ENCODE measurements at regions not wholly inside any gene's neighbourhood (a gene's known extent, or its start where the extent isn't known, plus 50 kb on each side); places are given as distances from the start of the nearest gene placed in this dataset.

DNA sequence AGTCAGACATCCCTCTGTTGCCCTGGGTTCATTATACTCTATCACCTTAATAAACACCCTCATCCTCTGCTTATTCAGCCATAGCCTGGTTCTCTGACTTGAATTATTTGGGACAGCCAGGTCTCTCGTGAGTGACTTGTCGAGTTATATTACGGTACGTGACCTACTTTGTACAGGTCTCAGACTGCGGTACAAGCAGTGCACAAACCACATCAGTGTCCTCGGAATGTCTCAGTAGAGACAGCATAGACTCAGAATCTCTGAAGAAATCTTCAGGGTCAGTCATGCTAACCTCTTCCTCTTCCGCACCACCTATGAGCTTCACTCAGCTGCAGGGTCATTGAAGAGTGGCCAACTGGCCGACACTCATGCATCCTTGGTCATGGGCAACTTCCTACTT, 860.8 kb downstream of the BCL11B start:
- no peak for TF ChIP-seq CTCF (IDR thresholded peaks at IDR 0.05)
- no peak for TF ChIP-seq POLR2A (IDR thresholded peaks at IDR 0.05)
- H3K27me3 ChIP-seq: no peaks in the 10 kb centered on the region
- no peaks in the 10 kb centered on the region for H3K9me3 ChIP-seq
- DNase-seq: no peak
- H3K4me1 ChIP-seq: no peaks in the 10 kb centered on the region
- H3K36me3 ChIP-seq: no peaks in the 10 kb centered on the region
- no peak overlapping the region for H3K4me3 ChIP-seq (replicated peaks in 1 of 3)
- intact Hi-C loops (cut with DNase I): no loop called here
- no peak overlapping the region for H3K27ac ChIP-seq
- WGBS, 2 donors: 93 to 94% methylated on average over 8 of the region's 8 CpGs

GRCh38 chr14:98412431-98412830, 859.6 kb downstream of the BCL11B start:
- Histone ChIP-seq H3K36me3 (no peaks in the 10 kb centered on the region), H3K27me3 (no peaks in the 10 kb centered on the region), H3K4me3 (replicated peaks in 1 of 3) (no peak overlapping the region), H3K9me3 (no peaks in the 10 kb centered on the region), H3K27ac (no peak overlapping the region), H3K4me1 (no peaks in the 10 kb centered on the region)
- intact Hi-C loops (cut with DNase I): no loop called here
- WGBS, 2 donors: 90 to 93% methylated on average over 2 of the region's 2 CpGs
- no peak for TF ChIP-seq CTCF (IDR thresholded peaks at IDR 0.05)
- TF ChIP-seq POLR2A (IDR thresholded peaks at IDR 0.05): no peak
- DNase-seq: no peak

DNA sequence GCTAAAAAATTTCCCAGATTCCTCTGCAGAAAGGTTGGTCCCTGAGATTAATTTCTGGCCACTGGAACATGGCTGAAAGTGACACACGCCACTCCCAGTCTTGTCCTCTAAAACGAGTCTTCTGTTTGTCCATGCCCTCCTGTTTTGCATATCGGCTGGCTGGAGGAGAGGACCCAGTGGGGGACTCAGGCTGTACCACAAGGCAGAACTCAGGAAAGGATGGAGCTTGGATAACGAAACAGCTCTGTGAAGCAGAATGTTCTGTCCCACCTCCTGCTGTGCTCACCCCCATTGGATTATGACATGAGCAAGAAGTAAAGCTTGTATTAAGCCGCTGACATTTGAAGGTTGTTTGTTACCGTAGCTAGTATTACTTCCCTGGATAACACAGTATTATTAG, 856.2 kb downstream of the BCL11B start:
- Histone ChIP-seq H3K36me3 (no peaks in the 10 kb centered on the region), H3K9me3 (no peaks in the 10 kb centered on the region), H3K4me3 (replicated peaks in 1 of 3) (no peak overlapping the region), H3K4me1 (no peaks in the 10 kb centered on the region), H3K27me3 (no peaks in the 10 kb centered on the region), H3K27ac (no peak overlapping the region)
- intact Hi-C loops (cut with DNase I): no loop called here
- WGBS, 2 donors: 77 to 84% methylated on average over 6 of the region's 6 CpGs
- DNase-seq: no peak
- TF ChIP-seq POLR2A (IDR thresholded peaks at IDR 0.05) (no peak), CTCF (IDR thresholded peaks at IDR 0.05) (no peak)

DNA sequence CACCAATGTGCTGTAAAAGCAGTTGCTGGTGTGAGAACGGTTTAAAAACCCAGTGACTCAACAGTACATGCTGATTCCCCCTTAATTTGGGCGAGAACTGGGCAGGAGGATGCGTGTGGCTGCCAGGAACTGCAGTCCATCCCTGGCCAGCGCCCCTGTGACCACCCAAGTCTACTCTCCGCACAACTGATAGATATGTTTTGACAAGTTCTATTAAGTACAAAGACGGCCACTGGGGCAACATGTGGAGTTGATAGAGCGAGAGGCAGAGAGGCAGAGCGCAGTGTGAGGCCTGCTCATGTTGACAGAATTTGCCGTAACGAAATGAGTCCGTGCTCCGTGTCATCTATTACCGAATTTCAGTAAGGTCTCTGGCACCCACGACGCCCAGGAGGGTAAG, 855.0 kb downstream of the BCL11B start:
- intact Hi-C loops (cut with DNase I): no loop called here
- no peaks in the 10 kb centered on the region for H3K36me3 ChIP-seq
- no peak for TF ChIP-seq CTCF (IDR thresholded peaks at IDR 0.05)
- TF ChIP-seq POLR2A (IDR thresholded peaks at IDR 0.05): no peak
- H3K27ac ChIP-seq: no peak overlapping the region
- H3K4me1 ChIP-seq: no peaks in the 10 kb centered on the region
- no peak overlapping the region for H3K4me3 ChIP-seq (replicated peaks in 1 of 3)
- WGBS, 2 donors: 83 to 88% methylated on average over 15 of the region's 15 CpGs
- H3K27me3 ChIP-seq: no peaks in the 10 kb centered on the region
- no peak for DNase-seq
- H3K9me3 ChIP-seq: no peaks in the 10 kb centered on the region

GRCh38 chr14:98428483-98428994, 843.5 kb downstream of the BCL11B start:
- no peaks in the 10 kb centered on the region for H3K27me3 ChIP-seq
- H3K9me3 ChIP-seq: no peaks in the 10 kb centered on the region
- no peak for TF ChIP-seq CTCF (IDR thresholded peaks at IDR 0.05)
- no peak for TF ChIP-seq POLR2A (IDR thresholded peaks at IDR 0.05)
- no peaks in the 10 kb centered on the region for H3K36me3 ChIP-seq
- H3K4me1 ChIP-seq: peaks cover 0 to 3% of the 10 kb centered on the region in 2 donors
- H3K4me3 ChIP-seq (replicated peaks in 1 of 3): no peak overlapping the region
- H3K27ac ChIP-seq: no peak overlapping the region
- 69 to 90% methylated on average over 2 of the region's 2 CpGs for WGBS, 2 donors
- DNase-seq: no peak
- intact Hi-C loops (cut with DNase I): no loop called here
